ENCODE measurements at regions not wholly inside any gene's neighbourhood (a gene's known extent, or its start where the extent isn't known, plus 50 kb on each side); places are given as distances from the start of the nearest gene placed in this dataset.
"Not testable (repeated sequence)": the region's sequence is repeated elsewhere in the genome, so short reads cannot be mapped to it uniquely, and the experiment has no call there.

DNA sequence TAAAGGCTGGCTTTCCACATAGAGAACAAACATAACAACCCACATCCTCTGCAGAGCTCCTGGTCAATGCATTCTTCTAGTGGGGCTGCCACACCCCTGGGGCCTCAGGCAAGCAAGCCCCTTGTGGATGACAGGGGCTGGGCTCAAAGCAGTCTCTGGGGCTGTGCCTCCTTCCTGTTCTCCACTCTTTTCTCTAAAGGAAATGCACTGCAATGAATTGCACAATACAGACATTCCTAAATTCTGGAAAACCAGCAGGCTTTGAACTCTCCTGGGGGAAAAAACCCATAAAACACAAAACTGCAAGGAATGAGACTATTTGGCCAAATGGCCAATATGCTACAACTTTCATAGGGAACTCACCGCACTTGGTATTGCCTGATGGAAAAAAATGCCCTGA is 293.9 kb upstream of the PLGLB2 start:
- not testable (repeated sequence) for H3K36me3 Mint-ChIP-seq (ENCODE audit: low read depth)

DNA sequence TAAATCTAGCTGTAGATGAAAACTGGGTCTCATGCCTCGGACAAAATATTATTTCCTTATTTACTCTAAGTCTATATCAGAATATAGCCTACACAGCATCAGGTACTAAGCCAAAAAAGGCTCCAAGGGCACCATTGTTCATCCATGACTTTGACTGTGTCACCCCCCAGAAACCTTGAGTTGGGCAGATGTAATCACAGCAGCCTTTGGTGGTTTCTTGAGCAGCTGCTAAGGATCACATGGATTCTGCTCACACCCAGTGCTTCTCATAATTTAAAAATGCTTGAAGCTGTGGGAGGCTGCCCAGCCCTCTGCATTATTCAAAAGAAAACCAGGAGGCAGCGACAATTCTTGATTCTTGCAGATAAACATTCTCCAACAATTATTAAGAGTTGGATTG is 293.5 kb upstream of the PLGLB2 start:
- H3K27me3 Mint-ChIP-seq (ENCODE audit: low read depth); CTCF ChIA-PET; DNase-seq; H3K36me3 Mint-ChIP-seq (ENCODE audit: low read depth); intact Hi-C loops (cut with micrococcal nuclease); H3K9me3 Mint-ChIP-seq; H3K27ac Mint-ChIP-seq; H3K4me3 Mint-ChIP-seq: not testable (repeated sequence)
- peaks cover 16% of the 10 kb centered on the region for H3K4me1 Mint-ChIP-seq (ENCODE audit: low read depth)

More for the DNA sequence above, 293.9 kb upstream of the PLGLB2 start:
- peaks cover 14% of the 10 kb centered on the region for H3K4me1 Mint-ChIP-seq (ENCODE audit: low read depth)
- intact Hi-C loops (cut with micrococcal nuclease); DNase-seq; H3K4me3 Mint-ChIP-seq; CTCF ChIA-PET; H3K27ac Mint-ChIP-seq; H3K9me3 Mint-ChIP-seq; H3K27me3 Mint-ChIP-seq (ENCODE audit: low read depth): not testable (repeated sequence)

- H3K27me3 Mint-ChIP-seq (ENCODE audit: low read depth); H3K9me3 Mint-ChIP-seq; H3K36me3 Mint-ChIP-seq (ENCODE audit: low read depth); intact Hi-C loops (cut with micrococcal nuclease); CTCF ChIA-PET; DNase-seq; H3K27ac Mint-ChIP-seq: not testable (repeated sequence)
- peaks cover 15% of the 10 kb centered on the region for H3K4me1 Mint-ChIP-seq (ENCODE audit: low read depth)
- peak overlapping the region; percentile 41 for H3K4me3 Mint-ChIP-seq
Measured at GRCh38 chr2:87455209-87455853, 292.6 kb upstream of the PLGLB2 start.

DNA sequence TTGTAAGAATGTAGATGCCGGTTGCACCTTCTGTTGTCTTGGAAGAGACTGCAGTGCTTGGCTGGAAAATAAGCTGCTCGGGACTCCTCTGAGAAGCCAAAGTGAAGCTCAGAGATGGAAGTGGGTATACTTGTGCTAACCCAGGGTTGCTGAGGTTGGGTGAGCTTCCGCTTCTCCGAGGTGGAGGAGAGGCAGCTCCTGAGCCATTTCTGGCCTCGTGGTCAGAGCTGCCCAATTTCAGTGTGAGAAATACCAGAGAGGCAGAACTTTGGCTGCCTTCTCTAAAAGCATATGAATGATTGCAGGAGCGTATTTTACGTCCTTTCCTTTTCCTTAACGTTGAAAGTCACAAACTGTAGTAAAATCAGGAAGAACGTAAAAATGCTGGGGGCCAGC is 292.0 kb upstream of the PLGLB2 start:
- H3K9me3 Mint-ChIP-seq; intact Hi-C loops (cut with micrococcal nuclease); CTCF ChIA-PET; H3K27me3 Mint-ChIP-seq (ENCODE audit: low read depth); H3K27ac Mint-ChIP-seq; H3K36me3 Mint-ChIP-seq (ENCODE audit: low read depth): not testable (repeated sequence)
- Mint-ChIP-seq H3K4me3 (peak overlapping the region; percentile 41), H3K4me1 (ENCODE audit: low read depth) (peaks cover 15% of the 10 kb centered on the region)
- DNase-seq, result peak; percentile 24

DNA sequence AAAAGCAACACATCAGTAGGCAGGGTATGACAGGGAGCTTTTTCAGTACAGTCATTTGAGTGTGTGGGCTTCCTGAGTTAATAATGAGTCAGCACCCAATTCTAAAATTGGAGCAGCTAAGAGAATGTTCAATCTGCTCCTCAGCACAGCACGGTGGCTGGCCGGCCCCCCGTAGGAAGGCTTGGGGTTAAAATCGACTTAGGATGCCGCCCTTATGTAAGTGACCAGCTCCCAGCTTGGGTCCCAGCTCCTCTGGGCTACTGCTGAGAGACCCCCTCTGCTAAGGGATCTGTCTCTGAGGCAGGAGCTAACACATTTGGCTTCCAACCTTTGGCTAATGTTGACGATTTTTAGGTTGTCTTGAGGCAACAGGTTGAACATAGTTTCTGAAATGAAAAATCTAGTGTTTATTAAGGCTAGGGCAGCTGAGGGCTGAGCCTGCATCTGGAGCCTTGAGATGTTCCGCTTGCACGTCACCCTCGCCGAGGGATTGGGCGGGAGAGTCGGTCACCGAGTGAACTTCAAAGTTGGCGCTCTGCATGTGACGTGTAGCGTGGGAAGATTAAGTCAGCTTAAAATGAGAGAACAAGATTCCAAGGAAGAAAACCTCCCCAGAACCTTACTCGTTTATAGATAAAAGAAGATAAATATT is 291.3 kb upstream of the PLGLB2 start:
- DNase-seq; CTCF ChIA-PET; intact Hi-C loops (cut with micrococcal nuclease); H3K9me3 Mint-ChIP-seq; H3K36me3 Mint-ChIP-seq (ENCODE audit: low read depth); H3K27me3 Mint-ChIP-seq (ENCODE audit: low read depth): not testable (repeated sequence)
- Mint-ChIP-seq H3K27ac (peak overlapping the region; percentile 87), H3K4me3 (peak overlapping the region; percentile 73), H3K4me1 (ENCODE audit: low read depth) (peaks cover 16% of the 10 kb centered on the region)

DNA sequence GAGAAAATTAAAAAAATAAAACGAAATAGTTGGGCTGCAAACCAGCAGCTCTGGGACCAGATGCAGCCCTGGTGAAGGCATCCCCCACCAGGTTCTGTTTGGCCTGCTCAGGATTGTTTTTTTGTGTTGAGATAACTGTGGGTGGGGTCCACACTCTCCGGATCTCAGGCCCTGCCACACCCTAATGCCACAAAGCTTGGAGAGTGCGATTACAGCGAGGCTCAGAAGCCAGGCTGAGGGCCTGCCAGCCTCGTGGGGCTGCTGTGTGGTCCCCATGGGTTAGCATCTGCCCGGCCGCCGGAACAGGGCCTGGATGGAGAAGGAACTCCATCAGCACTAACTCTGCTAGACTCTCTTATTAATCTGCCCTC is 290.8 kb upstream of the PLGLB2 start:
- DNase-seq; H3K27ac Mint-ChIP-seq; H3K36me3 Mint-ChIP-seq (ENCODE audit: low read depth); intact Hi-C loops (cut with micrococcal nuclease); CTCF ChIA-PET; H3K9me3 Mint-ChIP-seq; H3K27me3 Mint-ChIP-seq (ENCODE audit: low read depth); H3K4me3 Mint-ChIP-seq: not testable (repeated sequence)
- peaks cover 18% of the 10 kb centered on the region for H3K4me1 Mint-ChIP-seq (ENCODE audit: low read depth)

GRCh38 chr2:87458938-87459337 is 288.9 kb upstream of the PLGLB2 start:
- DNase-seq; H3K9me3 Mint-ChIP-seq; intact Hi-C loops (cut with micrococcal nuclease); H3K36me3 Mint-ChIP-seq (ENCODE audit: low read depth); H3K27me3 Mint-ChIP-seq (ENCODE audit: low read depth); CTCF ChIA-PET: not testable (repeated sequence)
- H3K27ac Mint-ChIP-seq, result peak overlapping the region; percentile 85
- peak overlapping the region; percentile 76 for H3K4me3 Mint-ChIP-seq
- H3K4me1 Mint-ChIP-seq (ENCODE audit: low read depth), result peaks cover 17% of the 10 kb centered on the region

- H3K27ac Mint-ChIP-seq; CTCF ChIA-PET; H3K9me3 Mint-ChIP-seq; H3K36me3 Mint-ChIP-seq (ENCODE audit: low read depth); DNase-seq; H3K27me3 Mint-ChIP-seq (ENCODE audit: low read depth); H3K4me3 Mint-ChIP-seq; intact Hi-C loops (cut with micrococcal nuclease): not testable (repeated sequence)
- peaks cover 16% of the 10 kb centered on the region for H3K4me1 Mint-ChIP-seq (ENCODE audit: low read depth)
Measured at GRCh38 chr2:87460104-87460503, 287.8 kb upstream of the PLGLB2 start.

- CTCF ChIA-PET; H3K36me3 Mint-ChIP-seq (ENCODE audit: low read depth); H3K9me3 Mint-ChIP-seq; H3K27me3 Mint-ChIP-seq (ENCODE audit: low read depth); H3K4me3 Mint-ChIP-seq; intact Hi-C loops (cut with micrococcal nuclease); H3K27ac Mint-ChIP-seq; DNase-seq: not testable (repeated sequence)
- H3K4me1 Mint-ChIP-seq (ENCODE audit: low read depth), result peaks cover 20% of the 10 kb centered on the region
Measured at GRCh38 chr2:87460662-87461061, 287.2 kb upstream of the PLGLB2 start.

GRCh38 chr2:87461671-87462070 is 286.2 kb upstream of the PLGLB2 start:
- H3K4me3 Mint-ChIP-seq; H3K27me3 Mint-ChIP-seq (ENCODE audit: low read depth): not testable (repeated sequence)

GRCh38 chr2:87464219-87464618 is 283.7 kb upstream of the PLGLB2 start:
- H3K4me3 Mint-ChIP-seq; H3K27ac Mint-ChIP-seq; DNase-seq; H3K36me3 Mint-ChIP-seq (ENCODE audit: low read depth); H3K27me3 Mint-ChIP-seq (ENCODE audit: low read depth); H3K9me3 Mint-ChIP-seq; intact Hi-C loops (cut with micrococcal nuclease); CTCF ChIA-PET: not testable (repeated sequence)
- peaks cover 35% of the 10 kb centered on the region for H3K4me1 Mint-ChIP-seq (ENCODE audit: low read depth)

More at GRCh38 chr2:87461671-87462070, 286.2 kb upstream of the PLGLB2 start:
- CTCF ChIA-PET; H3K9me3 Mint-ChIP-seq; DNase-seq; intact Hi-C loops (cut with micrococcal nuclease); H3K36me3 Mint-ChIP-seq (ENCODE audit: low read depth): not testable (repeated sequence)
- H3K27ac Mint-ChIP-seq, result peak overlapping the region; percentile 41
- H3K4me1 Mint-ChIP-seq (ENCODE audit: low read depth), result peaks cover 27% of the 10 kb centered on the region

- DNase-seq; H3K36me3 Mint-ChIP-seq (ENCODE audit: low read depth); H3K9me3 Mint-ChIP-seq; H3K4me3 Mint-ChIP-seq; H3K27ac Mint-ChIP-seq; H3K27me3 Mint-ChIP-seq (ENCODE audit: low read depth); CTCF ChIA-PET: not testable (repeated sequence)
- H3K4me1 Mint-ChIP-seq (ENCODE audit: low read depth), result peaks cover 37% of the 10 kb centered on the region
- intact Hi-C loops (cut with micrococcal nuclease), result loop anchor here (5.0 kb wide), 1 partner anchor 537 kb away; no protein-coding TSS in a partner anchor
Measured at GRCh38 chr2:87465730-87466129, 282.2 kb upstream of the PLGLB2 start.

DNA sequence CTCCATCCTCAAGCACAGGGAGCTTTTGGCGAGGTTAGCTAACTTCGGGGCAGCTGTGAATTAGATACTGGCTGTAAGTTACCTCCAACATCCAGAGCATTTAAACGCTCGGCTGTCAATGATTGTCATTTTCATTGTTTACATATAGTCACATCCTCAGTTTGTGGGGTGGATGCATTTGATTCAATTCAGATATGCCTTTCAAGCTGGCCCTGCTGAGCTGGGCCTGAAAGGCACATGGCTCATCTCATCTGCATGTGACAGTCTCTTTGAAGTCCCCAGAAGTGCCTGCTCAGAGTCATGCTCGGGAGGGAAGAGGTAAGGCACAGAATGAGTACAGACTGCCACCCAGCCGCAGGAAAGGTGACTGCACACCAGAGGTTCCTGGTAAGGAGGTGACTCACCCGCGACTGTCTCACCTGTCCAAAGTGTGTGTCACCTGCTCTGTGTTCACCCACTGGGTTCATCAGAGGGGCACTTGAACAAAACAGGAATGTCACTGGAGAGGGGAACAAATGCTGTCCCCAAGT is 281.2 kb upstream of the PLGLB2 start:
- intact Hi-C loops (cut with micrococcal nuclease), result loop anchor here (5.0 kb wide), 1 partner anchor 536 kb away; no protein-coding TSS in a partner anchor
- H3K4me3 Mint-ChIP-seq; H3K36me3 Mint-ChIP-seq (ENCODE audit: low read depth); H3K9me3 Mint-ChIP-seq; H3K27me3 Mint-ChIP-seq (ENCODE audit: low read depth); CTCF ChIA-PET: not testable (repeated sequence)
- DNase-seq, result peak; percentile 93
- Mint-ChIP-seq H3K4me1 (ENCODE audit: low read depth) (peaks cover 39% of the 10 kb centered on the region), H3K27ac (peak overlapping the region; percentile 72)

All from activated naive CD4-positive, alpha-beta T cell treated with anti-CD3 and anti-CD28 coated beads for 36 hours (primary cell).